ENCODE measurements at regions not wholly inside any gene's neighbourhood (a gene's known extent, or its start where the extent isn't known, plus 50 kb on each side); places are given as distances from the start of the nearest gene placed in this dataset.
"Not testable (repeated sequence)": the region's sequence is repeated elsewhere in the genome, so short reads cannot be mapped to it uniquely, and the experiment has no call there.

GRCh38 chr4:54466960-54467359 is 190.8 kb upstream of the KIT start:
- TF ChIP-seq GABPA (IDR thresholded peaks at IDR 0.05; ENCODE audit: low read depth): not testable (repeated sequence)
- TF ChIP-seq, protein P1, sequence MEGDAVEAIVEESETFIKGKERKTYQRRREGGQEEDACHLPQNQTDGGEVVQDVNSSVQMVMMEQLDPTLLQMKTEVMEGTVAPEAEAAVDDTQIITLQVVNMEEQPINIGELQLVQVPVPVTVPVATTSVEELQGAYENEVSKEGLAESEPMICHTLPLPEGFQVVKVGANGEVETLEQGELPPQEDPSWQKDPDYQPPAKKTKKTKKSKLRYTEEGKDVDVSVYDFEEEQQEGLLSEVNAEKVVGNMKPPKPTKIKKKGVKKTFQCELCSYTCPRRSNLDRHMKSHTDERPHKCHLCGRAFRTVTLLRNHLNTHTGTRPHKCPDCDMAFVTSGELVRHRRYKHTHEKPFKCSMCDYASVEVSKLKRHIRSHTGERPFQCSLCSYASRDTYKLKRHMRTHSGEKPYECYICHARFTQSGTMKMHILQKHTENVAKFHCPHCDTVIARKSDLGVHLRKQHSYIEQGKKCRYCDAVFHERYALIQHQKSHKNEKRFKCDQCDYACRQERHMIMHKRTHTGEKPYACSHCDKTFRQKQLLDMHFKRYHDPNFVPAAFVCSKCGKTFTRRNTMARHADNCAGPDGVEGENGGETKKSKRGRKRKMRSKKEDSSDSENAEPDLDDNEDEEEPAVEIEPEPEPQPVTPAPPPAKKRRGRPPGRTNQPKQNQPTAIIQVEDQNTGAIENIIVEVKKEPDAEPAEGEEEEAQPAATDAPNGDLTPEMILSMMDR (IDR thresholded peaks at IDR 0.05; ENCODE audit: insufficient read depth, low read length): not testable (repeated sequence)

Measured in HL-60 (cell line).